Hippocampal formation (tissue), 2 donors: ENCODE measurements at regions not wholly inside any gene's neighbourhood (a gene's known extent, or its start where the extent isn't known, plus 50 kb on each side); places are given as distances from the start of the nearest gene placed in this dataset.
"Not testable (repeated sequence)": the region's sequence is repeated elsewhere in the genome, so short reads cannot be mapped to it uniquely, and the experiment has no call there.

Experiments
- DNase-seq, 2 donors: peaks; one replicate each; lab custom pipeline; 2025; lab: John Stamatoyannopoulos, UW

GRCh38 chr7:131800531-131800930, 244.1 kb upstream of the PODXL start:
- DNase-seq, result no peak

- no peak for DNase-seq
These were observed 243.6 kb upstream of the PODXL start for GRCh38 chr7:131800008-131800407.

GRCh38 chr7:131797841-131798240, 241.4 kb upstream of the PODXL start:
- DNase-seq, result no peak

- no peak for DNase-seq
These were observed 239.0 kb upstream of the PODXL start for GRCh38 chr7:131795400-131795799.

GRCh38 chr7:131792311-131792710, 235.9 kb upstream of the PODXL start:
- no peak for DNase-seq

- no peak for DNase-seq
These were observed 230.7 kb upstream of the PODXL start for GRCh38 chr7:131787101-131787500.

- DNase-seq, result no peak
These were observed 229.8 kb upstream of the PODXL start for GRCh38 chr7:131786204-131786603.

- DNase-seq, result no peak
These were observed 222.2 kb upstream of the PODXL start for GRCh38 chr7:131778601-131779000.

GRCh38 chr7:131774419-131775220, 218.2 kb upstream of the PODXL start:
- no peak for DNase-seq

GRCh38 chr7:131773413-131773812, 217.0 kb upstream of the PODXL start:
- no peak for DNase-seq

- DNase-seq, result no peak
These were observed 212.8 kb upstream of the PODXL start for GRCh38 chr7:131769241-131769640.

GRCh38 chr7:131767591-131767990, 211.2 kb upstream of the PODXL start:
- no peak for DNase-seq

- no peak for DNase-seq
These were observed 209.1 kb upstream of the PODXL start for GRCh38 chr7:131765575-131765974.

- DNase-seq, result no peak
These were observed 207.8 kb upstream of the PODXL start for GRCh38 chr7:131764143-131764775.

- no peak for DNase-seq
These were observed 206.3 kb upstream of the PODXL start for GRCh38 chr7:131762753-131763152.

- not testable (repeated sequence) for DNase-seq
These were observed 199.4 kb upstream of the PODXL start for GRCh38 chr7:131755801-131756200.

- no peak for DNase-seq
These were observed 197.3 kb upstream of the PODXL start for GRCh38 chr7:131753620-131754222.

GRCh38 chr7:131747658-131748232, 191.3 kb upstream of the PODXL start:
- no peak for DNase-seq

- DNase-seq, result no peak
These were observed 189.2 kb upstream of the PODXL start for GRCh38 chr7:131745390-131746248.

- peak in 1 of 2 donors; percentile 8 for DNase-seq
These were observed 185.0 kb upstream of the PODXL start for GRCh38 chr7:131741446-131741845.

- DNase-seq, result no peak
These were observed 181.5 kb upstream of the PODXL start for GRCh38 chr7:131737746-131738465.
